Neural progenitor cell (in vitro differentiated cells): ENCODE measurements at regions not wholly inside any gene's neighbourhood (a gene's known extent, or its start where the extent isn't known, plus 50 kb on each side); places are given as distances from the start of the nearest gene placed in this dataset.

Experiments used
- DNase-seq: peaks from one replicate; pipeline ENCODE4 v3.0.0-alpha.2; 2016; ENCODE audit warnings: low spot score
- H2AFZ ChIP-seq: fragments of 200-600 bp; sonication (generic); replicated peaks from 2 replicates; pipeline ENCODE4 v1.6.1; 2016; ENCODE audit warnings: antibody characterized with exemption
- H3F3A ChIP-seq: fragments of 200-600 bp; sonication (generic); 2 replicates; pipeline ENCODE4 v1.6.1; 2016; ENCODE audit warnings: antibody characterized with exemption, low read depth
- H3K27ac ChIP-seq: fragments of 200-600 bp; sonication (generic); 2 replicates; pipeline ENCODE4 v1.5.1; 2016; ENCODE audit warnings: mild to moderate bottlenecking
- H3K27me3 ChIP-seq: fragments of 200-600 bp; sonication (generic); 2 replicates; pipeline ENCODE4 v1.6.1; 2016; ENCODE audit warnings: mild to moderate bottlenecking, moderate library complexity
- H3K36me3 ChIP-seq: fragments of 200-600 bp; sonication (generic); 2 replicates; pipeline ENCODE4 v1.5.1; 2016
- H3K4me1 ChIP-seq: fragments of 200-600 bp; sonication (generic); 2 replicates; pipeline ENCODE4 v1.6.1; 2016; ENCODE audit warnings: mixed run types
- H3K4me2 ChIP-seq: fragments of 200-600 bp; sonication (generic); 2 replicates; pipeline ENCODE4 v1.6.1; 2016
- H3K4me3 ChIP-seq: fragments of 200-600 bp; sonication (generic); 2 replicates; pipeline ENCODE4 v1.5.1; 2016
- H3K79me2 ChIP-seq: fragments of 200-600 bp; sonication (generic); 2 replicates; pipeline ENCODE4 v1.6.1; 2016; ENCODE audit warnings: low read depth
- H3K9ac ChIP-seq: fragments of 200-600 bp; sonication (generic); 2 replicates; pipeline ENCODE4 v1.6.1; 2016
- H3K9me3 ChIP-seq: fragments of 200-600 bp; sonication (generic); 2 replicates; pipeline ENCODE4 v1.5.1; 2016; ENCODE audit warnings: low read depth
- H4K20me1 ChIP-seq: fragments of 200-600 bp; sonication (generic); 2 replicates; pipeline ENCODE4 v1.6.1; 2016; ENCODE audit warnings: low read depth
- H3K27ac Mint-ChIP-seq: 3 replicates; pipeline ENCODE4 v1.8.0; 2021; ENCODE audit warnings: mixed read lengths
- H3K27me3 Mint-ChIP-seq: 2 replicates; pipeline ENCODE4 v1.8.0; 2022; ENCODE audit warnings: low read depth, mild to moderate bottlenecking, inconsistent platforms, moderate library complexity, mixed read lengths; ENCODE audit not compliant: insufficient read depth
- H3K36me3 Mint-ChIP-seq: 3 replicates; pipeline ENCODE4 v1.8.0; 2021; ENCODE audit warnings: mixed read lengths
- H3K4me1 Mint-ChIP-seq: 3 replicates; pipeline ENCODE4 v1.8.0; 2021; ENCODE audit warnings: mixed read lengths
- H3K4me3 Mint-ChIP-seq: 3 replicates; pipeline ENCODE4 v1.8.0; 2021; ENCODE audit warnings: mild to moderate bottlenecking, moderate library complexity, mixed read lengths
- H3K9me3 Mint-ChIP-seq: 3 replicates; pipeline ENCODE4 v1.8.0; 2020; ENCODE audit warnings: mixed read lengths
- CTCF ChIP-seq: fragments of 200-600 bp; sonication (generic); IDR thresholded peaks from 2 replicates; pipeline ENCODE4 v1.5.1; 2017; ENCODE audit warnings: antibody characterized with exemption, mild to moderate bottlenecking
- EZH2 ChIP-seq: fragments of 200-600 bp; sonication (generic); IDR thresholded peaks from 2 replicates; pipeline ENCODE4 v1.6.1; 2017; ENCODE audit warnings: antibody characterized with exemption, mild to moderate bottlenecking, moderate library complexity
- EZH2phosphoT487 ChIP-seq: fragments of 200-600 bp; sonication (generic); IDR thresholded peaks from 2 replicates; pipeline ENCODE4 v1.6.1; 2017; ENCODE audit warnings: antibody characterized with exemption

GRCh38 chr10:4384245-4384644 is 441.8 kb upstream of the AKR1E2 start:
- Histone ChIP-seq H3K4me2 (no peak overlapping the region), H2AFZ (no peak overlapping the region), H3K27ac (no peak overlapping the region), H3K4me3 (no peak overlapping the region), H3K79me2 (no peaks in the 10 kb centered on the region), H3K27me3 (no peaks in the 10 kb centered on the region), H3K9me3 (no peaks in the 10 kb centered on the region), H3K9ac (no peak overlapping the region), H4K20me1 (no peaks in the 10 kb centered on the region), H3F3A (no peaks in the 10 kb centered on the region), H3K36me3 (no peaks in the 10 kb centered on the region), H3K4me1 (no peaks in the 10 kb centered on the region)
- Mint-ChIP-seq H3K4me3 (no peak overlapping the region), H3K27me3 (peaks cover 2% of the 10 kb centered on the region), H3K36me3 (no peaks in the 10 kb centered on the region), H3K4me1 (peaks cover 24% of the 10 kb centered on the region), H3K9me3 (no peaks in the 10 kb centered on the region), H3K27ac (no peak overlapping the region)
- no peak for TF ChIP-seq EZH2phosphoT487
- no peak for TF ChIP-seq CTCF
- no peak for TF ChIP-seq EZH2
- no peak for DNase-seq

GRCh38 chr10:4383651-4384098 is 442.3 kb upstream of the AKR1E2 start:
- Histone ChIP-seq H4K20me1 (no peaks in the 10 kb centered on the region), H3F3A (no peaks in the 10 kb centered on the region), H3K4me1 (no peaks in the 10 kb centered on the region), H2AFZ (no peak overlapping the region), H3K27me3 (no peaks in the 10 kb centered on the region), H3K27ac (no peak overlapping the region), H3K4me3 (no peak overlapping the region), H3K79me2 (no peaks in the 10 kb centered on the region), H3K36me3 (no peaks in the 10 kb centered on the region), H3K4me2 (no peak overlapping the region), H3K9me3 (no peaks in the 10 kb centered on the region), H3K9ac (no peak overlapping the region)
- Mint-ChIP-seq H3K4me1 (peaks cover 24% of the 10 kb centered on the region), H3K27me3 (peaks cover 2% of the 10 kb centered on the region), H3K4me3 (no peak overlapping the region), H3K36me3 (no peaks in the 10 kb centered on the region), H3K27ac (peak overlapping the region; percentile 38), H3K9me3 (no peaks in the 10 kb centered on the region)
- no peak for TF ChIP-seq EZH2
- TF ChIP-seq EZH2phosphoT487: no peak
- no peak for TF ChIP-seq CTCF
- DNase-seq: no peak

- Mint-ChIP-seq H3K27me3 (peaks cover 2% of the 10 kb centered on the region), H3K9me3 (no peaks in the 10 kb centered on the region), H3K36me3 (no peaks in the 10 kb centered on the region), H3K4me1 (peaks cover 24% of the 10 kb centered on the region), H3K4me3 (no peak overlapping the region), H3K27ac (no peak overlapping the region)
- no peaks in the 10 kb centered on the region for H3F3A ChIP-seq
- TF ChIP-seq EZH2: no peak
- no peak for TF ChIP-seq CTCF
- no peak for TF ChIP-seq EZH2phosphoT487
- H3K4me2 ChIP-seq: no peak overlapping the region
- no peaks in the 10 kb centered on the region for H3K27me3 ChIP-seq
- no peaks in the 10 kb centered on the region for H3K36me3 ChIP-seq
- no peaks in the 10 kb centered on the region for H3K4me1 ChIP-seq
- no peak for DNase-seq
- H3K79me2 ChIP-seq: no peaks in the 10 kb centered on the region
- H3K9ac ChIP-seq: no peak overlapping the region
- H3K9me3 ChIP-seq: no peaks in the 10 kb centered on the region
- H3K4me3 ChIP-seq: no peak overlapping the region
- H4K20me1 ChIP-seq: no peaks in the 10 kb centered on the region
- H3K27ac ChIP-seq: no peak overlapping the region
- no peak overlapping the region for H2AFZ ChIP-seq
These were observed 443.2 kb upstream of the AKR1E2 start for GRCh38 chr10:4382811-4383210.

GRCh38 chr10:4373612-4374011 is 452.4 kb upstream of the AKR1E2 start:
- H3K4me3 ChIP-seq: no peak overlapping the region
- no peak overlapping the region for H3K27ac ChIP-seq
- no peak for DNase-seq
- no peaks in the 10 kb centered on the region for H3K27me3 ChIP-seq
- no peaks in the 10 kb centered on the region for H3K79me2 ChIP-seq
- no peaks in the 10 kb centered on the region for H3K4me1 ChIP-seq
- H3K4me3 Mint-ChIP-seq: no peak overlapping the region
- H3K9ac ChIP-seq: no peak overlapping the region
- no peaks in the 10 kb centered on the region for H3K36me3 Mint-ChIP-seq
- no peaks in the 10 kb centered on the region for H3F3A ChIP-seq
- peaks cover 27% of the 10 kb centered on the region for H3K4me1 Mint-ChIP-seq
- peaks cover 2% of the 10 kb centered on the region for H3K9me3 Mint-ChIP-seq
- no peaks in the 10 kb centered on the region for H3K27me3 Mint-ChIP-seq
- H3K27ac Mint-ChIP-seq: no peak overlapping the region
- no peak overlapping the region for H3K4me2 ChIP-seq
- no peaks in the 10 kb centered on the region for H3K9me3 ChIP-seq
- no peaks in the 10 kb centered on the region for H4K20me1 ChIP-seq
- no peak overlapping the region for H2AFZ ChIP-seq
- H3K36me3 ChIP-seq: no peaks in the 10 kb centered on the region
- TF ChIP-seq EZH2phosphoT487: no peak
- TF ChIP-seq CTCF: no peak
- TF ChIP-seq EZH2: no peak
